Fibroblast of lung (primary cell): ENCODE measurements at regions not wholly inside any gene's neighbourhood (a gene's known extent, or its start where the extent isn't known, plus 50 kb on each side); places are given as distances from the start of the nearest gene placed in this dataset.

Source experiments
- CTCF ChIP-seq, 2 donors: IDR thresholded peaks in 1 of 2; conservative IDR thresholded peaks in 1 of 2; 1 replicate in 1 of 2; 2 replicates in 1 of 2; pipeline ENCODE4 v1.5.1; 2011 to 2012; ENCODE audit warnings: low read length in 2 of 2, control low read depth in 1 of 2, inconsistent platforms in 1 of 2, low read depth in 1 of 2, mild to moderate bottlenecking in 1 of 2
- EZH2 ChIP-seq: IDR thresholded peaks from 2 replicates; pipeline ENCODE4 v1.5.1; 2012; ENCODE audit warnings: low read length, control low read depth, mild to moderate bottlenecking; ENCODE audit errors: missing control alignments

DNA sequence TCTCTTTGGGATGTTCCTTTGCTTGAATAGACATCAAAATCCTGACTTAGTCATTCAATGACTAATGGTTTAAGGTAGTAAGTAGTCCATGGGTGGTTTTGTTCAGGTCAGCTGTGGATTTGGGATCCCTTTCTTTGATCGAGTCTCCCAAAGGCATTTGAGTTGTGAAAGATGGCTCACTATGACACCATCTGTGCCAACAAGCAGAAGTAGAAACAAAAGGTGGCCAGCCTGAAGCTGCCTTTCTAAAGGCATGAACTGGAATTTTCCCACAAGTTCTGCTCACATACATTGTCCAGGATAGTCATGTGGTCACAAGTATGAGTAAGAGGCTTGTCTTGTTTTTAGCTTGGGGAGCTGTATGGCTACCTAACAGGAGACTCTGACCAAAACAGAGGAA is 129.9 kb downstream of the CCNG2 start:
- no peak for TF ChIP-seq CTCF (conservative IDR thresholded peaks at IDR 0.05 in 1 of 2, IDR thresholded peaks at IDR 0.05 in 1 of 2; ENCODE audit: low read depth in 1 of 2, low read length in 2 of 2)
- TF ChIP-seq EZH2, result no peak
